IgD-negative memory B cell (primary cell): ENCODE measurements at regions not wholly inside any gene's neighbourhood (a gene's known extent, or its start where the extent isn't known, plus 50 kb on each side); places are given as distances from the start of the nearest gene placed in this dataset.
A peak's percentile ranks its signal among the peaks of the same experiment; 100 is the strongest.
"Not testable (repeated sequence)": the region's sequence is repeated elsewhere in the genome, so short reads cannot be mapped to it uniquely, and the experiment has no call there.

Source experiments
- H3K27ac Mint-ChIP-seq, 3 donors: one replicate each; pipeline ENCODE4 v1.8.0; 2020 to 2022; ENCODE audit warnings: mild to moderate bottlenecking in 3 of 3, mixed read lengths in 3 of 3, moderate library complexity in 1 of 3
- H3K27me3 Mint-ChIP-seq: one replicate; pipeline ENCODE4 v1.8.0; 2021; ENCODE audit warnings: mixed read lengths
- H3K36me3 Mint-ChIP-seq: one replicate; pipeline ENCODE4 v1.8.0; 2020; ENCODE audit warnings: mild to moderate bottlenecking, mixed read lengths
- H3K4me1 Mint-ChIP-seq, 3 donors: one replicate each; pipeline ENCODE4 v1.8.0; 2020 to 2022; ENCODE audit warnings: mixed read lengths in 3 of 3, mild to moderate bottlenecking in 1 of 3
- H3K4me3 Mint-ChIP-seq, 4 donors: one replicate each; pipeline ENCODE4 v1.8.0; 2020 to 2022; ENCODE audit warnings: mild to moderate bottlenecking in 4 of 4, mixed read lengths in 4 of 4, moderate library complexity in 3 of 4
- H3K9me3 Mint-ChIP-seq, 3 donors: one replicate each; pipeline ENCODE4 v1.8.0; 2020 to 2021; ENCODE audit warnings: mixed read lengths in 3 of 3, mild to moderate bottlenecking in 1 of 3

- no peaks in the 10 kb centered on the region for H3K27me3 Mint-ChIP-seq
- peaks cover 14 to 18% (median 14%) of the 10 kb centered on the region in 3 donors for H3K4me1 Mint-ChIP-seq
- H3K36me3 Mint-ChIP-seq = no peaks in the 10 kb centered on the region
- H3K27ac Mint-ChIP-seq = no peak overlapping the region
- no peaks in the 10 kb centered on the region for H3K9me3 Mint-ChIP-seq
- no peak overlapping the region for H3K4me3 Mint-ChIP-seq
Observed at GRCh38 chr5:124954784-124955183, 208.3 kb upstream of the ZNF608 start.

- H3K4me3 Mint-ChIP-seq = no peak overlapping the region
- peaks cover 2% of the 10 kb centered on the region for H3K36me3 Mint-ChIP-seq
- H3K4me1 Mint-ChIP-seq = peaks cover 13 to 15% (median 15%) of the 10 kb centered on the region in 3 donors
- no peaks in the 10 kb centered on the region for H3K27me3 Mint-ChIP-seq
- no peak overlapping the region for H3K27ac Mint-ChIP-seq
- H3K9me3 Mint-ChIP-seq = no peaks in the 10 kb centered on the region
Observed at GRCh38 chr5:124956471-124957029, 210.1 kb upstream of the ZNF608 start.

DNA sequence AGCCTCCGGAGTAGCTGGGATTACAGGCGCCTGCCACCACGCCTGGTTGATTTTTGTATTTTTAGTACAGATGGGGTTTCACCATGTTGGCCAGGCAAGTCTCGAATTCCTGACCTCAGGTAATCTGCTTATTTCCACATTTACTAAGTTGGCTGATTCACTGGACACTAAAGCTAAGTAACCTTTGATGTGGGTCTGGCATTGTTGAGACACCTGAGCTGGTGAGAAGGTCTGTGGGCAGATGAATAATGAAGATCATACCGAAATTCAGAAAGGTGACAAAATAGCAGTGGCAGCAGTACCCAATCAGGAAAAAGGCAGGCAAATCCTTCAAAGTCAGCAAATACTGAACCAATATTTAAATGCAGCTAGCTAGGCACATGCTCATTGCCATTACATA is 210.6 kb upstream of the ZNF608 start:
- no peaks in the 10 kb centered on the region for H3K9me3 Mint-ChIP-seq
- peaks cover 11 to 12% (median 11%) of the 10 kb centered on the region in 3 donors for H3K4me1 Mint-ChIP-seq
- no peak overlapping the region for H3K27ac Mint-ChIP-seq
- peaks cover 2% of the 10 kb centered on the region for H3K36me3 Mint-ChIP-seq
- H3K27me3 Mint-ChIP-seq = no peaks in the 10 kb centered on the region
- no peak overlapping the region for H3K4me3 Mint-ChIP-seq

- H3K27me3 Mint-ChIP-seq = no peaks in the 10 kb centered on the region
- H3K27ac Mint-ChIP-seq = no peak overlapping the region
- no peaks in the 10 kb centered on the region for H3K9me3 Mint-ChIP-seq
- peaks cover 2% of the 10 kb centered on the region for H3K36me3 Mint-ChIP-seq
- H3K4me3 Mint-ChIP-seq = peak overlapping the region in 1 of 4 donors; percentile 5
- peaks cover 3 to 7% (median 6%) of the 10 kb centered on the region in 3 donors for H3K4me1 Mint-ChIP-seq
Observed at GRCh38 chr5:124960266-124960665, 213.8 kb upstream of the ZNF608 start.

GRCh38 chr5:124961521-124961920 is 215.1 kb upstream of the ZNF608 start:
- Mint-ChIP-seq H3K36me3 (peaks cover 2% of the 10 kb centered on the region), H3K9me3 (no peaks in the 10 kb centered on the region), H3K27ac (no peak overlapping the region), H3K27me3 (no peaks in the 10 kb centered on the region), H3K4me3 (no peak overlapping the region), H3K4me1 (peaks cover 3 to 7% (median 6%) of the 10 kb centered on the region in 3 donors)

GRCh38 chr5:124962111-124962510 is 215.7 kb upstream of the ZNF608 start:
- Mint-ChIP-seq H3K27me3 (no peaks in the 10 kb centered on the region), H3K9me3 (no peaks in the 10 kb centered on the region), H3K27ac (peak overlapping the region in 1 of 3 donors; percentile 34), H3K36me3 (peaks cover 2% of the 10 kb centered on the region), H3K4me3 (no peak overlapping the region), H3K4me1 (peaks cover 3 to 7% (median 6%) of the 10 kb centered on the region in 3 donors)

DNA sequence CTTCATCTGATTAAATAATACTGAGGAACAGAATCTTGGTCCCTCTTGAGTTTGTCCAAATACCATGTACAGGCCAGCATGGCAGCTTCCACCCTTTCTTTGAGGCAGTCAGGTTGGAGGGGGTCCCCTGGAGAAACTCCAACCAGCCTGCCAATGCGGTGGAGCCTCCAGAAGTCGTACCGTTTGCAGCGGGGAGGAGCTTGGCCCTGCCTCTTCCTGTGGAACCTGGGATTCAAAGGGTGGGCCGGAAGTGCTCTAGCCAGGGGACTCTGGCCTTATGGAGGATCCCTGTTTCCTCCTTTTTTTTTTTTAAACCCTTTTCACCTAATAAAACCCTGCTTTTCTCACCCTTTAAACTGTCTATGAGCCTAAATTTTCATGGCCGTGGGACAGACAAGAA is 216.3 kb upstream of the ZNF608 start:
- peak overlapping the region in 1 of 3 donors; percentile 34 for H3K27ac Mint-ChIP-seq

GRCh38 chr5:124963236-124963919 is 216.9 kb upstream of the ZNF608 start:
- Mint-ChIP-seq H3K4me3 (no peak overlapping the region), H3K4me1 (peaks cover 3 to 7% (median 6%) of the 10 kb centered on the region in 3 donors), H3K27ac (no peak overlapping the region), H3K9me3 (no peaks in the 10 kb centered on the region), H3K36me3 (peaks cover 2% of the 10 kb centered on the region), H3K27me3 (no peaks in the 10 kb centered on the region)

More for the DNA sequence above, 216.3 kb upstream of the ZNF608 start:
- Mint-ChIP-seq H3K36me3 (peaks cover 2% of the 10 kb centered on the region), H3K4me1 (peaks cover 3 to 7% (median 6%) of the 10 kb centered on the region in 3 donors), H3K9me3 (no peaks in the 10 kb centered on the region), H3K27me3 (no peaks in the 10 kb centered on the region), H3K4me3 (no peak overlapping the region)

DNA sequence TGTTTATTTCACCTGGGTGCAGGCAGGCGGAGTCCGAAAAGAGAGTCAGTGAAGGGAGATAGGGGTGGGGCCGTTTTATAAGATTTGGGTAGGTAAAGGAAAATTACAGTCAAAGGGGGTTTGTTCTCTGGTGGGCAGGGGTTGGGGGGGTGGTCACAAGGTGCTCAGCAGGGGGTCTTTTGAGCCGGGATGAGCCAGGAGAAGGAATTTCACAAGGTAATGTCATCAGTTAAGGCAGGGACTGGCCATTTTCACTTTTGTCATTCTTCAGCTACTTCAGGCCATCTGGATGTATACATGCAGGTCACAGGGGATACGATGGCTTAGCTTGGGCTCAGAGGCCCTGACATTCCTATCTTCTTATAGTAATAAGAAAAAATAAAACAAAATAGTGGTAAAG is 220.3 kb upstream of the ZNF608 start:
- H3K4me1 Mint-ChIP-seq, H3K36me3 Mint-ChIP-seq, H3K27me3 Mint-ChIP-seq, H3K27ac Mint-ChIP-seq, H3K9me3 Mint-ChIP-seq, H3K4me3 Mint-ChIP-seq: not testable (repeated sequence)

DNA sequence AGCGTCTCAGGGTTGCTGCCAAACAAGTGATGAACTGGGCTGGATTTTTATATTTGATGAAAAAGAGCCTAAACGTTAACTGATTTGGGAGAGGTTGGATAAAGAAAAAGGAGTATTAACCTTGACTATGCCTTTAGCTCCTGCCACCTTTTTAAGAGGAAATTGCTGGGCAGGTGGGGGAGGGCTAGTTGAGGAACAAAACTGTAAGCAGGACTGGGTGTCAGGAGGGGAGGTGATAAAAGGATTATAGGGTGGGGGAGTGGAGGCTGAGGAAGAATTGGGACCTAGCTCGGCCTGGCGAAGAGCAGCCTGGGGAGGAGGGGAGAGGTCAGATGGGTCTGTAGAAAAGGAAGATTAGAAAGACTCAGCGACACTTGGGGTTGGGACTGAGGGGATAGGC is 223.9 kb upstream of the ZNF608 start:
- H3K4me3 Mint-ChIP-seq, H3K9me3 Mint-ChIP-seq, H3K27me3 Mint-ChIP-seq, H3K4me1 Mint-ChIP-seq, H3K27ac Mint-ChIP-seq, H3K36me3 Mint-ChIP-seq: not testable (repeated sequence)

GRCh38 chr5:124972703-124973102 is 226.3 kb upstream of the ZNF608 start:
- Mint-ChIP-seq H3K9me3 (peaks cover 0 to 3% (median 0%) of the 10 kb centered on the region in 3 donors), H3K4me1 (peaks cover 4 to 13% (median 10%) of the 10 kb centered on the region in 3 donors), H3K4me3 (no peak overlapping the region)

DNA sequence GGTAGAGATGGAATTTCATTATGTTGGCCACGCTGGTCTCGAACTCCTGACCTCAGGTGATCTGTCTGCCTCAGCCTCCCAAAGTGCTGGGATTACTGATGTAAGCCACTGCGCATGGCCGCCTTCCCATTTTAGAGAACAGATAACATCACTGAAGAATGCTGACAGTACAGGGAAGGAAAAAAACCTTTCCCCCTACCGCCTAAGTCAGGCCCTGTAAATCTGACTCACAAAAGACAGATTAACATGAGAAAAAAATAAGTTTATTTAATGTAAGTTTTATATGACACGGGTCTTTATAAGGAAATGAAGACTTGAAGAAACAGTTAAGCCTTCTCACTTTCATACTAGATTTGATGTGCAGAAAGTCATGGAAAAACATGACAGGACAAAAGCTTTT is 227.2 kb upstream of the ZNF608 start:
- H3K27ac Mint-ChIP-seq = no peak overlapping the region

More at GRCh38 chr5:124972703-124973102, 226.3 kb upstream of the ZNF608 start:
- Mint-ChIP-seq H3K27ac (no peak overlapping the region), H3K36me3 (no peaks in the 10 kb centered on the region), H3K27me3 (no peaks in the 10 kb centered on the region)

DNA sequence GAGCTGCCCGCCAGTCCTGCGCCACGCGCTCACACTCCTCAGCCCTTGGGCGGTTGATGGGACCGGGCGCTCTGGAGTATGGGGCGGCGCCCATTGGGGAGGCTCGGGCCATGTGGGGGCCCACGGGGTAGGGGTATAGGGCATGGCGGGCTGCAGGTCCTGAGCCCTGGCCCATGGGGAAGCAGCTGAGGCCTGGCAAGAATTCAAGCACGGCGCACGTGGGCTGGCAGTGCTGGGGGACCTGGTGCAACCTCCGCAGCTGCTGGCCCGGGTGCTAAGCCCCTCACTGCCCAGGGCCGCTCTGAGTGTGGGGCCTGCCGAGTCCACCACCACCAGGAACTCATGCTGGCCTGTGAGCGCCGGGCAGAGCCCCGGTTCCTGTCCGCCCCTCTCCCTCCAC is 229.6 kb upstream of the ZNF608 start:
- peaks cover 0 to 3% (median 0%) of the 10 kb centered on the region in 3 donors for H3K9me3 Mint-ChIP-seq
- H3K27ac Mint-ChIP-seq = no peak overlapping the region
- H3K4me1 Mint-ChIP-seq = peaks cover 23 to 32% (median 29%) of the 10 kb centered on the region in 3 donors
- no peaks in the 10 kb centered on the region for H3K27me3 Mint-ChIP-seq
- H3K4me3 Mint-ChIP-seq = no peak overlapping the region
- no peaks in the 10 kb centered on the region for H3K36me3 Mint-ChIP-seq

More for the DNA sequence above, 227.2 kb upstream of the ZNF608 start:
- H3K36me3 Mint-ChIP-seq = no peaks in the 10 kb centered on the region
- peaks cover 4 to 13% (median 10%) of the 10 kb centered on the region in 3 donors for H3K4me1 Mint-ChIP-seq
- H3K27me3 Mint-ChIP-seq = no peaks in the 10 kb centered on the region
- peaks cover 0 to 3% (median 0%) of the 10 kb centered on the region in 3 donors for H3K9me3 Mint-ChIP-seq
- H3K4me3 Mint-ChIP-seq = no peak overlapping the region

GRCh38 chr5:124979251-124979650 is 232.8 kb upstream of the ZNF608 start:
- H3K4me3 Mint-ChIP-seq = peak overlapping the region in 2 of 4 donors; percentile 1 to 36
- H3K27me3 Mint-ChIP-seq = peaks cover 2% of the 10 kb centered on the region
- no peaks in the 10 kb centered on the region for H3K36me3 Mint-ChIP-seq
- no peak overlapping the region for H3K27ac Mint-ChIP-seq
- peaks cover 0 to 4% (median 0%) of the 10 kb centered on the region in 3 donors for H3K9me3 Mint-ChIP-seq
- peaks cover 34 to 46% (median 39%) of the 10 kb centered on the region in 3 donors for H3K4me1 Mint-ChIP-seq

DNA sequence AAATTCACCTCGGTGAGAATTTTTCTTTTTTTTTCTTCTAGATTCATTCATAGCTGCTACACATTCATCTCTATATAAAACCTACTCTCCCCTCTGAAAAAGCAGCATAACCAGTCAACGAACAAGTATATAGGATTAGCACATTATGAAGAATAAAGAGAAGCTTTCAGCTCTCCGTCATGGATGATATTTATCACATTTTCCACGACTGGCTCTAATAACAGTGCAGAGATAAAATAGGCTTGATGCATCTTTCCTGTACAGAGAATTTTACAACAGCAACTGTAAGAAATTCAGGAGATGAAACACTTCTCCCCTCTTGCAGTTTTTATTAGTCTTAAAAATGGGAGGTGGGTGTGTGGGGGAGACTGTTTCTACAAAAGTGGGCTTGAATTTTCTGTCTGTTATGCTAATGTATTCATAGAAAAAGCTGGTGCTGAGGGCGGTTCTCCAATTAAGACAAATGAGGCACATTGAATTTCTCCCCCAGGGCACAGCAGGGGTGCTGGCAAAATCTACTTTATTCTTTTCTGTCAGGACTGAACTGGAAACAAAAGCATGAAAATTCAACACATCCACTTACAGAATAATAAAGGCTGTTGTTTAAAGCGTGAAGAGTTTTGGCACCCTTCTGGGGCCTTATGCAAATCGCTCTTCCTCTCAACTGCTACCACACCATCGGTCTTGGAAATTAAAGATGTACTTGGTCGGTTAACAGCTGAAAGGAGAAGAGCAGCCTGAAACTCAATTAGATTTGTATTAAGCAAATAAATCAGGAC is 233.9 kb upstream of the ZNF608 start:
- Mint-ChIP-seq H3K4me3 (peak overlapping the region in 3 of 4 donors; percentile 2 to 84 (median 77)), H3K36me3 (no peaks in the 10 kb centered on the region), H3K27me3 (peaks cover 2% of the 10 kb centered on the region), H3K4me1 (peaks cover 36 to 50% (median 38%) of the 10 kb centered on the region in 3 donors), H3K27ac (peak overlapping the region in 2 of 3 donors; percentile 26 to 45), H3K9me3 (peaks cover 0 to 2% (median 0%) of the 10 kb centered on the region in 3 donors)
